Immature natural killer cell (primary cell): ENCODE measurements at regions not wholly inside any gene's neighbourhood (a gene's known extent, or its start where the extent isn't known, plus 50 kb on each side); places are given as distances from the start of the nearest gene placed in this dataset.
"Not testable (repeated sequence)": the region's sequence is repeated elsewhere in the genome, so short reads cannot be mapped to it uniquely, and the experiment has no call there.

ENCODE experiments used
- DNase-seq, 3 donors: peaks; one replicate each; pipeline ENCODE4 v3.0.0; 2022; ENCODE audit warnings: mixed read lengths in 1 of 3
- H3K27ac Mint-ChIP-seq, 6 donors: one replicate each; pipeline ENCODE4 v1.8.0; 2020; ENCODE audit warnings: mixed read lengths in 6 of 6, mild to moderate bottlenecking in 5 of 6, inconsistent platforms in 4 of 6, moderate library complexity in 3 of 6
- H3K27me3 Mint-ChIP-seq, 3 donors: one replicate each; pipeline ENCODE4 v1.8.0; 2020 to 2021; ENCODE audit warnings: low read depth in 3 of 3, mild to moderate bottlenecking in 3 of 3, mixed read lengths in 3 of 3, moderate library complexity in 3 of 3, inconsistent platforms in 1 of 3
- H3K36me3 Mint-ChIP-seq, 3 donors: one replicate each; pipeline ENCODE4 v1.8.0; 2020; ENCODE audit warnings: mixed read lengths in 3 of 3, inconsistent platforms in 2 of 3, mild to moderate bottlenecking in 2 of 3
- H3K4me1 Mint-ChIP-seq, 2 donors: one replicate each; pipeline ENCODE4 v1.8.0; 2020; ENCODE audit warnings: inconsistent platforms in 2 of 2, mild to moderate bottlenecking in 2 of 2, mixed read lengths in 2 of 2, moderate library complexity in 1 of 2
- H3K4me3 Mint-ChIP-seq, 5 donors: one replicate each; pipeline ENCODE4 v1.8.0; 2020; ENCODE audit warnings: mild to moderate bottlenecking in 5 of 5, mixed read lengths in 5 of 5, inconsistent platforms in 3 of 5, moderate library complexity in 3 of 5
- H3K9me3 Mint-ChIP-seq, 6 donors: one replicate each; pipeline ENCODE4 v1.8.0; 2020; ENCODE audit warnings: mild to moderate bottlenecking in 6 of 6, mixed read lengths in 6 of 6, inconsistent platforms in 4 of 6, moderate library complexity in 3 of 6

- Mint-ChIP-seq H3K27me3 (peaks cover 0 to 3% (median under 1%) of the 10 kb centered on the region in 3 donors), H3K27ac (no peak overlapping the region), H3K9me3 (peaks cover 0 to 9% (median 2%) of the 10 kb centered on the region in 6 donors), H3K36me3 (peaks cover 1 to 18% (median 6%) of the 10 kb centered on the region in 3 donors), H3K4me1 (peaks cover 0 to 17% of the 10 kb centered on the region in 2 donors), H3K4me3 (no peak overlapping the region)
- no peak for DNase-seq
These were observed 226.0 kb upstream of the PTGER4 start for GRCh38 chr5:40453689-40454088.

DNA sequence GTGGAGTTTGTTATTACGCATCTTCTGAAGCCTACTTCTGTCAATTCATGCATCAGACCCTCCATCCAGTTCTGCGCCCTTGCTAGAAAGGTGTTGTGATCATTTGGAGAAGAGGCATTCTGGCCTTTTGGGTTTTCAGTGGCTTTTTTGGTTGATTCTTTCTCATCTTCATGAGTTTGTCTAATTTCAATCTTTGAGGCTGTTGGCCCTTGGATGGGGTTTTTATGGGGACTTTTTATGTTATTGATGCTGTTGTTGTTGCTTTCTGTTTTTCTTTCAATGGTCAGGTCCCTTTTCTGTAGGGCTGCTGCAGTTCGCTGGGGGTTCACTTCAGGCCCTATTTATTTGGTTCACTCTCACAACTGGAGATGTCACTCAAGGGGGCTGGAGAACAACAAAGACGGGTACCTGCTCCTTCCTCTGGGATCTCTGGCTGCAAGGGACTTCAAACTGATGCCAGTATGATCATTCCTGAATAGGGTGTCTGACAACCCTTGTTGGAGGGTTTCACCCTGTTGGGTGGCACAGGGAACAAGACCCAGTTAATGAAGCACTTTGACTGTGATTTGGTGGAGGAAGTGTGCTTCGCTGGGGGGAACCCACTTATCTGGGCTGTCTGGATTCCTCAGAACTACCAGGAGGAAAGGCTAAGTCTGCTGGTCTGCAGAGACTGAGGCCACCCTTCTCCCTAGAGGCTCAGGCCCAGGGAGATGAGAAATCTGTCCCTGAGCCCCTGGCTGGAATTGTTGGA is 226.7 kb upstream of the PTGER4 start:
- Mint-ChIP-seq H3K4me1 (peaks cover 0 to 17% of the 10 kb centered on the region in 2 donors), H3K27me3 (peaks cover 0 to 3% (median 0%) of the 10 kb centered on the region in 3 donors)
- DNase-seq = no peak

DNA sequence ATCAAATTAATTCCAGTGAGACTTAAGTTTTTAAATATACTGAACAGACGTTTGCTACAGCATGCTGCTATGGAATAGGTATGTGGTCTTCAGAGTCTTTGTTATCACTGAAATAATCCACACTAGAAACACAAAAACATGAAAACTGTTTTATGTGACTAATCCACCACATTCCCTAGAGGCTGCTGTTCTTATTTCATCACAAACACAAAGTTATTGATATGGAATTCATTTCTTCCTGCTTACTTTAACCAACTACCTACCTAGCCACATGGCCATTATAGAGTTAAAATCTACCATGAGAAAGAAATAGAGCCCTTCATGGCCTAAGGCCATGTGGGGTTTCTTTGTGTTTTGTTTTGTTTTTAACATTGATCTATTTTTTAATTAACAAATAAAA is 232.3 kb upstream of the PTGER4 start:
- peaks cover 2 to 21% (median 13%) of the 10 kb centered on the region in 6 donors for H3K9me3 Mint-ChIP-seq
- no peak overlapping the region for H3K27ac Mint-ChIP-seq
- no peak overlapping the region for H3K4me3 Mint-ChIP-seq
- DNase-seq = no peak
- peaks cover 0 to 4% (median 0%) of the 10 kb centered on the region in 3 donors for H3K27me3 Mint-ChIP-seq
- H3K4me1 Mint-ChIP-seq = peaks cover 7 to 35% of the 10 kb centered on the region in 2 donors
- peaks cover 9 to 25% (median 18%) of the 10 kb centered on the region in 3 donors for H3K36me3 Mint-ChIP-seq

More for the DNA sequence above, 226.7 kb upstream of the PTGER4 start:
- Mint-ChIP-seq H3K9me3 (peaks cover 0 to 9% (median 2%) of the 10 kb centered on the region in 6 donors), H3K27ac (peak overlapping the region in 3 of 6 donors; percentile 17 to 62 (median 44)), H3K4me3 (no peak overlapping the region), H3K36me3 (peaks cover 3 to 17% (median 6%) of the 10 kb centered on the region in 3 donors)

GRCh38 chr5:40446910-40447309 is 232.8 kb upstream of the PTGER4 start:
- H3K4me3 Mint-ChIP-seq = no peak overlapping the region
- H3K36me3 Mint-ChIP-seq = peaks cover 9 to 21% (median 14%) of the 10 kb centered on the region in 3 donors
- no peak overlapping the region for H3K27ac Mint-ChIP-seq
- H3K27me3 Mint-ChIP-seq = peaks cover 0 to 4% (median 0%) of the 10 kb centered on the region in 3 donors
- DNase-seq = no peak
- H3K4me1 Mint-ChIP-seq = peaks cover 12 to 40% of the 10 kb centered on the region in 2 donors
- H3K9me3 Mint-ChIP-seq = peaks cover 2 to 16% (median 12%) of the 10 kb centered on the region in 6 donors

GRCh38 chr5:40442346-40442745 is 237.4 kb upstream of the PTGER4 start:
- Mint-ChIP-seq H3K4me1 (peaks cover 50 to 70% of the 10 kb centered on the region in 2 donors), H3K9me3 (peaks cover 2 to 17% (median 9%) of the 10 kb centered on the region in 6 donors), H3K36me3 (peaks cover 6 to 18% (median 14%) of the 10 kb centered on the region in 3 donors), H3K4me3 (peak overlapping the region; percentile 80 to 89 (median 81)), H3K27me3 (peaks cover 0 to 16% (median 7%) of the 10 kb centered on the region in 3 donors), H3K27ac (peak overlapping the region; percentile 91 to 99 (median 98))
- peak in 1 of 3 donors; percentile 27 for DNase-seq

DNA sequence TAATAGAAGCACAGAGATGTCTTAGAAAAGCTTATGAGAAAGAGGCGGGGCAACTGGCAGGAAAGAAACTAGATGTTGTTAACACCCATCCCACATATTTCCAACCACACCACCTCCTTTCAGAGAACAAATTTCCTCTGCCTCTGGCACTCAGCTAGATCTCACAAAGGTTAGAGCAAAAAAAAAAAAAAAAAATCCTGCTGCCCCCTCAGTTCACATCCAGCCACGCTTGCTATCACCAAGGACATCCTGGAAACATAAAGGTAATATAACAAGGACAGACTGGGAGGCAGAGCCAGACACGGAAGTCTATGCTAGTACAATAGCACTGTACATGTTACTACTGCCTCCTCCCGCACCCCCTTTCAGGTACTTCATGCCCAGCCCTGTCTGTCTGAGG is 238.0 kb upstream of the PTGER4 start:
- peak overlapping the region; percentile 80 to 89 (median 81) for H3K4me3 Mint-ChIP-seq
- peaks cover 0 to 21% (median 9%) of the 10 kb centered on the region in 3 donors for H3K27me3 Mint-ChIP-seq
- H3K9me3 Mint-ChIP-seq = peaks cover 2 to 17% (median 9%) of the 10 kb centered on the region in 6 donors
- H3K27ac Mint-ChIP-seq = peak overlapping the region; percentile 91 to 99 (median 98)
- peaks cover 6 to 18% (median 14%) of the 10 kb centered on the region in 3 donors for H3K36me3 Mint-ChIP-seq
- peaks cover 56 to 76% of the 10 kb centered on the region in 2 donors for H3K4me1 Mint-ChIP-seq
- DNase-seq = peak; percentile 77 to 82 (median 79)

GRCh38 chr5:40440746-40441145 is 239.0 kb upstream of the PTGER4 start:
- Mint-ChIP-seq H3K27me3 (peaks cover 2 to 29% (median 17%) of the 10 kb centered on the region in 3 donors), H3K27ac (peak overlapping the region; percentile 91 to 99 (median 98)), H3K4me1 (peaks cover 66 to 86% of the 10 kb centered on the region in 2 donors), H3K9me3 (peaks cover 2 to 17% (median 9%) of the 10 kb centered on the region in 6 donors), H3K4me3 (peak overlapping the region; percentile 80 to 89 (median 81)), H3K36me3 (peaks cover 6 to 18% (median 14%) of the 10 kb centered on the region in 3 donors)
- DNase-seq = no peak

GRCh38 chr5:40439103-40439502 is 240.6 kb upstream of the PTGER4 start:
- peaks cover 78 to 95% of the 10 kb centered on the region in 2 donors for H3K4me1 Mint-ChIP-seq
- not testable (repeated sequence) for H3K9me3 Mint-ChIP-seq, H3K36me3 Mint-ChIP-seq, DNase-seq
- H3K27ac Mint-ChIP-seq = peak overlapping the region; percentile 84 to 99 (median 93)
- peaks cover 5 to 26% (median 20%) of the 10 kb centered on the region in 3 donors for H3K27me3 Mint-ChIP-seq
- H3K4me3 Mint-ChIP-seq = peak overlapping the region in 4 of 5 donors; percentile 34 to 89 (median 62)

GRCh38 chr5:40438646-40439045 is 241.1 kb upstream of the PTGER4 start:
- Mint-ChIP-seq H3K27ac (peak overlapping the region; percentile 84 to 99 (median 93)), H3K27me3 (peaks cover 5 to 26% (median 20%) of the 10 kb centered on the region in 3 donors), H3K4me1 (peaks cover 82 to 96% of the 10 kb centered on the region in 2 donors)
- H3K4me3 Mint-ChIP-seq, H3K9me3 Mint-ChIP-seq, H3K36me3 Mint-ChIP-seq, DNase-seq: not testable (repeated sequence)

DNA sequence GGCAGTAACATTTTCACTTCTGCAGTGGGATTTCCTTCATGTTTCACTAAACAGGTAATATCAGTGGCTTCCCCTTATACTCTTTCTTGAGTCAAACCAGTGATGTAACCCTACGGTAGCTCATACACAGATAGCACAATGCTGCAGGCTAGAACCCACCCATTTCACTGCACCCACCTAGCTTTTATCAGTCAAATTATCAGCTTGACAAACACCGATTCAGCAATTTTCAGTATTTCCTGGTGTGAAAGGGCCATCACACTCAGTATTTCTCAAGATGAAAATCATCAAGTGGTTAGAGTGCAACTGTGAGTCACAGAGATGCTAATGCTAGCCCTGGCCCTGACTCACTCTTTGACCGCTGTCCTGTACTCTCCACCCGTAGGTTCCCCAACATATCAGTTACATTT is 242.3 kb upstream of the PTGER4 start:
- H3K27me3 Mint-ChIP-seq = peaks cover 5 to 26% (median 20%) of the 10 kb centered on the region in 3 donors
- H3K4me1 Mint-ChIP-seq = peaks cover 79 to 93% of the 10 kb centered on the region in 2 donors
- H3K27ac Mint-ChIP-seq = peak overlapping the region; percentile 94 to 99 (median 97)
- H3K4me3 Mint-ChIP-seq = peak overlapping the region; percentile 61 to 76 (median 70)
- no peaks in the 10 kb centered on the region for H3K36me3 Mint-ChIP-seq
- peaks cover 0 to 2% (median 0%) of the 10 kb centered on the region in 6 donors for H3K9me3 Mint-ChIP-seq
- peak; percentile 76 to 88 (median 86) for DNase-seq

GRCh38 chr5:40436535-40437237 is 243.0 kb upstream of the PTGER4 start:
- Mint-ChIP-seq H3K9me3 (peaks cover 0 to 2% (median 0%) of the 10 kb centered on the region in 6 donors), H3K36me3 (no peaks in the 10 kb centered on the region)

GRCh38 chr5:40435706-40436105 is 244.0 kb upstream of the PTGER4 start:
- peak; percentile 62 to 72 (median 71) for DNase-seq
- peak overlapping the region; percentile 61 to 77 (median 70) for H3K4me3 Mint-ChIP-seq

More at GRCh38 chr5:40436535-40437237, 243.0 kb upstream of the PTGER4 start:
- Mint-ChIP-seq H3K4me1 (peaks cover 71 to 92% of the 10 kb centered on the region in 2 donors), H3K27ac (peak overlapping the region; percentile 94 to 99 (median 97)), H3K27me3 (peaks cover 5 to 25% (median 20%) of the 10 kb centered on the region in 3 donors), H3K4me3 (peak overlapping the region; percentile 61 to 80 (median 70))
- DNase-seq = peak; percentile 80 to 88 (median 85)

DNA sequence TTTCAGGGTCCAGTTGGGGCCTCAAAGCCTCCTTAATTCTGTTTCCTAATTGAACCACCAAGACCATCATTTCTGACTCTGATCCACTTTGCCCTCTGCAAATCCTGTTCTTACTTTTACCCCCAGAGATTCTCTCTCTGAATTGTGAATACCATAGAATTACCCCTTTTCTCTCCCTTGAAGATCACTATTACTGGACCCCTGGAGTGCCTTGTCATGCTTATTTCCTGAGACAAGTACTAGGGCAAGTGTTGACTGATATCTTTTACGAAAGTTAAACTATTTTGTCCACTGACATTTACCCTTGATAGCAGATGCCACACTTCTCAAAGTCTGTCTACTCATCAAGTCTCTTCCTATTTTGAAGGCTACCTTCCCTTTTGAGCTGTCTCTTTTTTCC is 246.9 kb upstream of the PTGER4 start:
- no peak for DNase-seq
- Mint-ChIP-seq H3K36me3 (no peaks in the 10 kb centered on the region), H3K27ac (peak overlapping the region; percentile 12 to 99 (median 82)), H3K4me1 (peaks cover 70 to 96% of the 10 kb centered on the region in 2 donors), H3K27me3 (peaks cover 5 to 18% (median 18%) of the 10 kb centered on the region in 3 donors), H3K9me3 (peaks cover 0 to 2% (median 0%) of the 10 kb centered on the region in 6 donors), H3K4me3 (no peak overlapping the region)

More at GRCh38 chr5:40435706-40436105, 244.0 kb upstream of the PTGER4 start:
- H3K9me3 Mint-ChIP-seq, H3K36me3 Mint-ChIP-seq: not testable (repeated sequence)
- peak overlapping the region; percentile 94 to 99 (median 97) for H3K27ac Mint-ChIP-seq
- peaks cover 63 to 92% of the 10 kb centered on the region in 2 donors for H3K4me1 Mint-ChIP-seq
- peaks cover 5 to 23% (median 20%) of the 10 kb centered on the region in 3 donors for H3K27me3 Mint-ChIP-seq
